DMS53 treated with DMSO at 0.1 percent for 48 hours (cell line): ENCODE measurements at regions not wholly inside any gene's neighbourhood (a gene's known extent, or its start where the extent isn't known, plus 50 kb on each side); places are given as distances from the start of the nearest gene placed in this dataset.

Experiments
- DNase-seq: peaks from one replicate; lab custom pipeline; 2025; ENCODE audit not compliant: unreplicated experiment; lab: John Stamatoyannopoulos, UW

GRCh38 chr9:99513441-99514112 lies 291.5 kb downstream of the SEC61B start:
- no peak for DNase-seq

- no peak for DNase-seq
These were observed 293.0 kb downstream of the SEC61B start for GRCh38 chr9:99515093-99515492.

GRCh38 chr9:99515895-99516656 lies 294.0 kb downstream of the SEC61B start:
- DNase-seq = no peak

- DNase-seq = no peak
These were observed 294.6 kb downstream of the SEC61B start for GRCh38 chr9:99516657-99517049.

GRCh38 chr9:99523838-99524237 lies 297.8 kb upstream of the NR4A3 start:
- DNase-seq = no peak

- no peak for DNase-seq
These were observed 290.4 kb upstream of the NR4A3 start for GRCh38 chr9:99531313-99531712.

- no peak for DNase-seq
These were observed 288.3 kb upstream of the NR4A3 start for GRCh38 chr9:99533421-99533820.

- no peak for DNase-seq
These were observed 283.7 kb upstream of the NR4A3 start for GRCh38 chr9:99537996-99538395.

- DNase-seq = no peak
These were observed 277.2 kb upstream of the NR4A3 start for GRCh38 chr9:99544526-99544925.

- DNase-seq = no peak
These were observed 272.2 kb upstream of the NR4A3 start for GRCh38 chr9:99549441-99549840.

- DNase-seq = no peak
These were observed 265.9 kb upstream of the NR4A3 start for GRCh38 chr9:99555792-99556191.

GRCh38 chr9:99556998-99557397 lies 264.7 kb upstream of the NR4A3 start:
- DNase-seq = no peak

- DNase-seq = no peak
These were observed 263.9 kb upstream of the NR4A3 start for GRCh38 chr9:99557816-99558215.

- DNase-seq = no peak
These were observed 261.9 kb upstream of the NR4A3 start for GRCh38 chr9:99559776-99560175.

- no peak for DNase-seq
These were observed 261.1 kb upstream of the NR4A3 start for GRCh38 chr9:99560561-99560960.

GRCh38 chr9:99561509-99561917 lies 260.2 kb upstream of the NR4A3 start:
- DNase-seq = no peak

GRCh38 chr9:99561961-99562565 lies 259.6 kb upstream of the NR4A3 start:
- no peak for DNase-seq

GRCh38 chr9:99563364-99563763 lies 258.3 kb upstream of the NR4A3 start:
- no peak for DNase-seq

GRCh38 chr9:99565203-99565602 lies 256.5 kb upstream of the NR4A3 start:
- no peak for DNase-seq

GRCh38 chr9:99567436-99567835 lies 254.2 kb upstream of the NR4A3 start:
- DNase-seq = no peak

- DNase-seq = no peak
These were observed 251.8 kb upstream of the NR4A3 start for GRCh38 chr9:99569840-99570239.

GRCh38 chr9:99572567-99572966 lies 249.1 kb upstream of the NR4A3 start:
- DNase-seq = no peak
